Neutrophil (primary cell): ENCODE measurements at regions not wholly inside any gene's neighbourhood (a gene's known extent, or its start where the extent isn't known, plus 50 kb on each side); places are given as distances from the start of the nearest gene placed in this dataset.

Experiments used
- H3K27ac ChIP-seq: fragments of 200-600 bp; sonication (generic); 2 replicates; pipeline ENCODE4 v1.5.1; 2016; ENCODE audit warnings: mild to moderate bottlenecking, moderate library complexity
- H3K27me3 ChIP-seq: fragments of 200-600 bp; sonication (generic); 2 replicates; pipeline ENCODE4 v1.6.0; 2016; ENCODE audit warnings: mild to moderate bottlenecking
- H3K36me3 ChIP-seq: fragments of 200-600 bp; sonication (generic); 2 replicates; pipeline ENCODE4 v1.5.1; 2017
- H3K4me1 ChIP-seq, 2 experiments: fragments of 200-600 bp in 1 of 2; sonication (generic) in 1 of 2; 1 replicate in 1 of 2; 2 replicates in 1 of 2; pipeline versions ENCODE4 v1.5.1 to v1.6.1; 2013 to 2016; ENCODE audit warnings: low read depth in 1 of 2, low read length in 1 of 2, mild to moderate bottlenecking in 1 of 2, moderate library complexity in 1 of 2; ENCODE audit not compliant: control insufficient read depth in 1 of 2, insufficient read depth in 1 of 2
- H3K4me3 ChIP-seq, 2 experiments: fragments of 200-600 bp in 1 of 2; sonication (generic) in 1 of 2; 1 replicate in 1 of 2; 2 replicates in 1 of 2; pipeline ENCODE4 v1.5.1; 2013 to 2016; ENCODE audit warnings: low read depth in 1 of 2, low read length in 1 of 2, mild to moderate bottlenecking in 1 of 2, moderate library complexity in 1 of 2
- H3K9me3 ChIP-seq: fragments of 200-600 bp; sonication (generic); 2 replicates; pipeline ENCODE4 v1.5.1; 2016
- TF ChIP-seq, protein P1 (sequence below): fragments of 200-600 bp; sonication (generic); IDR thresholded peaks from 2 replicates; pipeline ENCODE4 v1.5.1; 2016; ENCODE audit warnings: antibody characterized with exemption

DNA sequence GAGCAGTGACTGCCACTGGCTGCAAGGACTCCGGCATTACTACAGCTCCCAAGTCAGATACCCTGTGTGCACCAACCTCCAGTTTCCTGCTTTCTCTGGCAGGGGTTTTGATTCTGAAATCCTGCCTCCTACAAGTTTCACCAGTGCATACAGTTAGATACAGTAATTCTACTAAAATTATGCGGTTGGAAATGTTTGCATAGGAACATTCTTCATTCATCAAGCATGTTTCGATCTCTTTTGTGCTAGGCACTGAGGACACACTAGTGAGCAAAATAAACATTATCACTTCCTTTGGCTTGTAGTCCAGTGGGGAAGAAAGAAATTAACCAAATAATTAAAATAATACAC lies 152.2 kb downstream of the TMEM167A start:
- Histone ChIP-seq H3K36me3 (no peaks in the 10 kb centered on the region), H3K4me1 (no peaks in the 10 kb centered on the region), H3K27me3 (no peaks in the 10 kb centered on the region), H3K27ac (no peak overlapping the region), H3K4me3 (no peak overlapping the region), H3K9me3 (no peaks in the 10 kb centered on the region)
- TF ChIP-seq, protein P1, sequence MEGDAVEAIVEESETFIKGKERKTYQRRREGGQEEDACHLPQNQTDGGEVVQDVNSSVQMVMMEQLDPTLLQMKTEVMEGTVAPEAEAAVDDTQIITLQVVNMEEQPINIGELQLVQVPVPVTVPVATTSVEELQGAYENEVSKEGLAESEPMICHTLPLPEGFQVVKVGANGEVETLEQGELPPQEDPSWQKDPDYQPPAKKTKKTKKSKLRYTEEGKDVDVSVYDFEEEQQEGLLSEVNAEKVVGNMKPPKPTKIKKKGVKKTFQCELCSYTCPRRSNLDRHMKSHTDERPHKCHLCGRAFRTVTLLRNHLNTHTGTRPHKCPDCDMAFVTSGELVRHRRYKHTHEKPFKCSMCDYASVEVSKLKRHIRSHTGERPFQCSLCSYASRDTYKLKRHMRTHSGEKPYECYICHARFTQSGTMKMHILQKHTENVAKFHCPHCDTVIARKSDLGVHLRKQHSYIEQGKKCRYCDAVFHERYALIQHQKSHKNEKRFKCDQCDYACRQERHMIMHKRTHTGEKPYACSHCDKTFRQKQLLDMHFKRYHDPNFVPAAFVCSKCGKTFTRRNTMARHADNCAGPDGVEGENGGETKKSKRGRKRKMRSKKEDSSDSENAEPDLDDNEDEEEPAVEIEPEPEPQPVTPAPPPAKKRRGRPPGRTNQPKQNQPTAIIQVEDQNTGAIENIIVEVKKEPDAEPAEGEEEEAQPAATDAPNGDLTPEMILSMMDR: no peak

DNA sequence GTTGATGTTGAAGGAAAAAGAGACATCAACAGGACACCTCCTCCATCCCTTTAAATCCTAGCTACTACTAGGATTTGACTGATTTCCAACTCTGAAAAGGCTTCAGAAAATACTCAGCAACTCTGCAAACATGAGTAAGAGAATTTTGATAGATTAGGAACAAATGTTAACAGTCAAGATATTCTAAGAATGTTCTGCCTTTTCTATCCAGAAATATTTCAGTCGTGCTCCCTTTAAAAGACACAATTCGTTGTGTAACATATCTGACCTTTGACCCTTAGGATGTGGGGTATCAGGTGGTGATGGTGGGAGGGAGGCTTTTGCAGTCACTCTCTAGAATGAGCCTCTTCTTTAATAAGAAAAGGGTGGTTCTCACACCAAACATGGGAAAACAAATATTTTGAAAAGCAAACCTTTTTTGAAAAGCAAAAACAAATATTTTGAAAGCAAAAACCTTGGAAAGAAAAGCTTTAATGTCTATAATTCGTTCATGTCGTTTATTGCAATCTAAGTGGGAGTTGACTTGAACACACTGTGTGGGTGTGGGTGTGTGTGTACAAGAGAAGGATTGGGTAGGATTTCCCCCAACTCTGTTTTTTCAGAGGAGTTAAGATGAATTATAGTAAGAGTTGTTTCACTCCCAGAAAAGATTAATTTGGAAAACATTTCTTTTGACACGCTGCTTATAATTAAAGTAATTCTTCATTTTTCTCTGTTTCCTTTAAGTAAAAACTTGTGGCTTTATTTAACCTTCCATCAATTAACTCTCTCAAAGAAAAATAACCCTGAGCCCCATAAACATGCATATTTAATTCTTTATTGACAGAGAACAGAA lies 152.8 kb downstream of the TMEM167A start:
- no peaks in the 10 kb centered on the region for H3K9me3 ChIP-seq
- TF ChIP-seq, protein P1: no peak
- H3K27me3 ChIP-seq: no peaks in the 10 kb centered on the region
- H3K4me1 ChIP-seq: no peaks in the 10 kb centered on the region
- no peak overlapping the region for H3K4me3 ChIP-seq
- no peaks in the 10 kb centered on the region for H3K36me3 ChIP-seq
- H3K27ac ChIP-seq: no peak overlapping the region

GRCh38 chr5:82922086-82922734 lies 155.0 kb downstream of the TMEM167A start:
- no peak overlapping the region for H3K27ac ChIP-seq
- TF ChIP-seq, protein P1: no peak
- no peak overlapping the region for H3K4me3 ChIP-seq
- no peaks in the 10 kb centered on the region for H3K36me3 ChIP-seq
- H3K27me3 ChIP-seq: no peaks in the 10 kb centered on the region
- no peaks in the 10 kb centered on the region for H3K9me3 ChIP-seq
- no peaks in the 10 kb centered on the region for H3K4me1 ChIP-seq

GRCh38 chr5:82918311-82919031 lies 158.7 kb downstream of the TMEM167A start:
- no peaks in the 10 kb centered on the region for H3K4me1 ChIP-seq
- TF ChIP-seq, protein P1: no peak
- H3K4me3 ChIP-seq: no peak overlapping the region
- no peaks in the 10 kb centered on the region for H3K36me3 ChIP-seq
- H3K27ac ChIP-seq: no peak overlapping the region
- H3K27me3 ChIP-seq: no peaks in the 10 kb centered on the region
- no peaks in the 10 kb centered on the region for H3K9me3 ChIP-seq

DNA sequence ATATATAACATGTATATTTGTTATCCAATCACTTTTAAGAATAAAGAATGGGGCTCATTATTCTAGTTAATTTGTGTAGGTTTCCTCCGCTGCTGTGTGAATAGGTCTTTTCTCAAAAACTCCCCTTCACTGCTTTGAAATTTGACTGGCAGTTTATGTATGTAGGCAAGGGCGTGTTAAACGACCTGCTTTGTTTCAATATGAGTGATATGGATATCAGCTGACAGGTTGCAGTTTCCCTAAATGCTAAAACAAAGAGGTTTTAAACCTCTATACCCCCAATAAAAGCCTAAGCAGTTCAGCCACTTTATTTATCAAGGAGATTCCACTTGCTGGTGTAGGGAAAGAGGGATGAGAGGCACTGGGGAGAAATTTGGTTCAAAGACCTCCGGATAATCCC lies 159.6 kb downstream of the TMEM167A start:
- no peaks in the 10 kb centered on the region for H3K36me3 ChIP-seq
- no peak overlapping the region for H3K4me3 ChIP-seq
- TF ChIP-seq, protein P1: no peak
- H3K4me1 ChIP-seq: no peaks in the 10 kb centered on the region
- no peak overlapping the region for H3K27ac ChIP-seq
- no peaks in the 10 kb centered on the region for H3K27me3 ChIP-seq
- H3K9me3 ChIP-seq: no peaks in the 10 kb centered on the region
